ENCODE measurements at regions not wholly inside any gene's neighbourhood (a gene's known extent, or its start where the extent isn't known, plus 50 kb on each side); places are given as distances from the start of the nearest gene placed in this dataset.

DNA sequence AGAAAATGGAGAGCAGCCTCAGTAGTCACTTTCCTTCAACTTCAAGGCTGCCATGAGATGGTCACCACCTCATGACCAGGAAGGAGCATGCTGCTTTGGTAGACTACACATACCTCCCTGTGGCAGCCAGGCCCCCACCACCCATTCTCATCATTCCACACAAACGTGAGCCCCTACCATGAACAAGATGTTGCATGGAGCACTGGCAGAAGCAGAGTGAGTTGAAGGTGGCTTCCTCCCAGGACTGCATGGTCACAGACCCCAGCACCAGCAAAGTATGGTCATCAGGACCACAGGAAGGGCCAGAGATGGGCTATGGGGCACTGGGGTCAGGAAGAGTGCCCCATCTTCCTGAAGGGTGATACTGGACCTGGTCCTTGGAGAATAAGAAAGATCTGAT lies 65.5 kb upstream of the FOXE1 start:
- Histone ChIP-seq H3K4me3 (no peak overlapping the region), H3K4me1 (no peaks in the 10 kb centered on the region), H3K9me3 (no peaks in the 10 kb centered on the region), H3K27ac (no peak overlapping the region), H3K27me3 (peaks cover 0 to 29% (median 0%) of the 10 kb centered on the region in 9 donors), H3K36me3 (no peaks in the 10 kb centered on the region)
- ATAC-seq (no peak), DNase-seq (no peak)
- intact Hi-C loops (cut with DNase I), result no loop called here
- 78 to 100% (median 84%) methylated on average over 1 of the region's 1 CpG for WGBS, 4 donors
- TF ChIP-seq, protein P1, sequence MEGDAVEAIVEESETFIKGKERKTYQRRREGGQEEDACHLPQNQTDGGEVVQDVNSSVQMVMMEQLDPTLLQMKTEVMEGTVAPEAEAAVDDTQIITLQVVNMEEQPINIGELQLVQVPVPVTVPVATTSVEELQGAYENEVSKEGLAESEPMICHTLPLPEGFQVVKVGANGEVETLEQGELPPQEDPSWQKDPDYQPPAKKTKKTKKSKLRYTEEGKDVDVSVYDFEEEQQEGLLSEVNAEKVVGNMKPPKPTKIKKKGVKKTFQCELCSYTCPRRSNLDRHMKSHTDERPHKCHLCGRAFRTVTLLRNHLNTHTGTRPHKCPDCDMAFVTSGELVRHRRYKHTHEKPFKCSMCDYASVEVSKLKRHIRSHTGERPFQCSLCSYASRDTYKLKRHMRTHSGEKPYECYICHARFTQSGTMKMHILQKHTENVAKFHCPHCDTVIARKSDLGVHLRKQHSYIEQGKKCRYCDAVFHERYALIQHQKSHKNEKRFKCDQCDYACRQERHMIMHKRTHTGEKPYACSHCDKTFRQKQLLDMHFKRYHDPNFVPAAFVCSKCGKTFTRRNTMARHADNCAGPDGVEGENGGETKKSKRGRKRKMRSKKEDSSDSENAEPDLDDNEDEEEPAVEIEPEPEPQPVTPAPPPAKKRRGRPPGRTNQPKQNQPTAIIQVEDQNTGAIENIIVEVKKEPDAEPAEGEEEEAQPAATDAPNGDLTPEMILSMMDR (IDR thresholded peaks at IDR 0.05), result no peak
- no peak for TF ChIP-seq POLR2A (IDR thresholded peaks at IDR 0.05)

DNA sequence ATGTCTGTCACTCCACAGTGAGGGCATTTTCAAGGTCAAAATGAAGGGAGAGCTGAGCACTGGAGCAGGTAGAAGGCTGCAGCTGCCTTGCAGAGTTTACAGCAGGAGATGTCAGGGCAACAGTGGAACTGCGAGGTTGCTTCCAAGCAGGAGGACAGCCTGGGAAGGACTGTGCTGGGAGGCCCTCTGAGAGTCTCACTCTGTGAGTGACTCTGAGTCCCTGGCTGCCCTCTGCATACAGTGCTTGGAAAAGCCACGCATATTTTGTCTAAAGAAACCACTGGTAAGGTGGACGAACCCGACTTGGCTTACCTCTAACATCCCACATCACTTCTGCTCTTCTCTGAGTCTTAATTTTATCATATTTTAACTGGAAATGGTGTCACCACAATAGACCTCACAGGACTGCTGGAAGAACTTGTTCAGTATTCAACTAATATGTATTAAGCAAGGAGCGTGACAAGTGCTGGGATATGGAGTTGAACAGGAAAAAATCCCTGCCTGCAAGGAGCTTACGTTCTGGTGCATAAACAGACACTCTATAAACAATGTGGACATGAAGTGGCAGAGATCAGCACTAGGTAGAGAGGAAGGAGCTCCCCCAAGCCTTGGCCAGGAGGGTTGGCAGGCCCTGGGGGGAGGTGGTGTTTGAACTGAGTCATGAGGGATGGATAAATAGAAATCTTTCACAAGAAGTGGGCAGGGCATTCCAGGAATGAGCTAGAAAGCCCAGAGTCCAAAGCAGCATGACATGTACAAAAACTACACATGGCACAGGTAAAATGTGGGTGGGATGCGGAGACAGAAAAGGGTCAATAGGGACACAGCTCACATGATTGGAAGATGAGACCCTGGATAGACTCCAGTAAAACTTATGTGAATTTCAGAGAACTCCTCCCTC lies 64.0 kb upstream of the FOXE1 start:
- H3K4me3 ChIP-seq, result no peak overlapping the region
- DNase-seq (no peak), ATAC-seq (no peak)
- H3K27ac ChIP-seq, result no peak overlapping the region
- H3K9me3 ChIP-seq, result no peaks in the 10 kb centered on the region
- H3K4me1 ChIP-seq, result no peaks in the 10 kb centered on the region
- peaks cover 0 to 31% (median 0%) of the 10 kb centered on the region in 9 donors for H3K27me3 ChIP-seq
- no peaks in the 10 kb centered on the region for H3K36me3 ChIP-seq
- TF ChIP-seq POLR2A (IDR thresholded peaks at IDR 0.05), result no peak
- TF ChIP-seq, protein P1 (IDR thresholded peaks at IDR 0.05), result no peak
- intact Hi-C loops (cut with DNase I), result no loop called here
- WGBS, 4 donors, result 74 to 84% (median 83%) methylated on average over 7 of the region's 7 CpGs

DNA sequence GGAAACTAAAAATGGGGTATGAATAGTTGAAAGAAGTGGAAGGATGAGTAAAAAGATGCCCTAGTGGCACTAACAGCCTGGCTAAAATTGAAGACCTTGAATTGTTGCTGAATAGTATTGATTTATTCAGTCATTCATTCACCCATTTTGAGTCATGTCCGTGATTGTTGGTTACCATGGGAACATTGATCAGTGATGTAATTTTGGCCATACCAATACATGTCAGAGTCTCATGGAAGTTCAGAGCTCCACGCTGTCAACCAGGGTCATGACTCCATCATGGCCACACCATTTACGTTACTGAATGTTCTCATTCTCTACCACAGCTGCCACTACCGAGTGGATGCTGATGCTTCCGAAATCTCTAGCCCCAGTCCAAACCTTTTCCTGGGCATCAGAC lies 62.5 kb upstream of the FOXE1 start:
- no peak for ATAC-seq
- Histone ChIP-seq H3K27me3 (peaks cover 0 to 25% (median 0%) of the 10 kb centered on the region in 9 donors), H3K27ac (no peak overlapping the region), H3K9me3 (no peaks in the 10 kb centered on the region), H3K4me3 (no peak overlapping the region), H3K36me3 (no peaks in the 10 kb centered on the region), H3K4me1 (no peaks in the 10 kb centered on the region)
- TF ChIP-seq, protein P1 (IDR thresholded peaks at IDR 0.05), result no peak
- TF ChIP-seq POLR2A (IDR thresholded peaks at IDR 0.05), result no peak
- WGBS, 4 donors, result 80 to 90% (median 88%) methylated on average over 5 of the region's 5 CpGs
- no peak for DNase-seq
- intact Hi-C loops (cut with DNase I), result no loop called here

DNA sequence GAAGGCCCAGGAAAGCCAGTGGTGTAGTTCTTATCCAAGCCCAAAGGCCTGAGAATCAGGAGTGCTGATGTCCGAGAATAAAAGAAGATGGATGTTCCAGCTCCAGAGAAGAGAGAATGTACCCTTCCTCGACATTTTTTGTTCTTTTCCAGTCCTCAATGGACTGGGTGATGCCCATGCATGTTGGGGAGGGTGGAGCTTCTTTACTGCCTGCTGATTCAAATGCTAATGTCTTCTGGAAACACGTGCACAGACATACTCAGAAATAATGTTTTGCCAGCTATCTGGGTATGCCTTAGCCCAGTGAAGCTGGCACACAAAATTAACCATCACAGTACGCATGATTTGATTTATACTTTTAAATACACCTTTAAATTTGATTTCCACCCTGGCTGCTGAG lies 61.5 kb upstream of the FOXE1 start:
- Histone ChIP-seq H3K27me3 (peaks cover 0 to 25% (median 0%) of the 10 kb centered on the region in 9 donors), H3K27ac (no peak overlapping the region), H3K4me3 (no peak overlapping the region), H3K36me3 (no peaks in the 10 kb centered on the region), H3K4me1 (no peaks in the 10 kb centered on the region), H3K9me3 (no peaks in the 10 kb centered on the region)
- WGBS, 4 donors, result 55 to 68% (median 62%) methylated on average over 4 of the region's 4 CpGs
- no peak for ATAC-seq
- no peak for DNase-seq
- intact Hi-C loops (cut with DNase I), result no loop called here
- no peak for TF ChIP-seq POLR2A (IDR thresholded peaks at IDR 0.05)
- TF ChIP-seq, protein P1 (IDR thresholded peaks at IDR 0.05), result no peak

Measured in heart left ventricle (tissue), 16 donors.